ENCODE measurements at regions not wholly inside any gene's neighbourhood (a gene's known extent, or its start where the extent isn't known, plus 50 kb on each side); places are given as distances from the start of the nearest gene placed in this dataset.

DNA sequence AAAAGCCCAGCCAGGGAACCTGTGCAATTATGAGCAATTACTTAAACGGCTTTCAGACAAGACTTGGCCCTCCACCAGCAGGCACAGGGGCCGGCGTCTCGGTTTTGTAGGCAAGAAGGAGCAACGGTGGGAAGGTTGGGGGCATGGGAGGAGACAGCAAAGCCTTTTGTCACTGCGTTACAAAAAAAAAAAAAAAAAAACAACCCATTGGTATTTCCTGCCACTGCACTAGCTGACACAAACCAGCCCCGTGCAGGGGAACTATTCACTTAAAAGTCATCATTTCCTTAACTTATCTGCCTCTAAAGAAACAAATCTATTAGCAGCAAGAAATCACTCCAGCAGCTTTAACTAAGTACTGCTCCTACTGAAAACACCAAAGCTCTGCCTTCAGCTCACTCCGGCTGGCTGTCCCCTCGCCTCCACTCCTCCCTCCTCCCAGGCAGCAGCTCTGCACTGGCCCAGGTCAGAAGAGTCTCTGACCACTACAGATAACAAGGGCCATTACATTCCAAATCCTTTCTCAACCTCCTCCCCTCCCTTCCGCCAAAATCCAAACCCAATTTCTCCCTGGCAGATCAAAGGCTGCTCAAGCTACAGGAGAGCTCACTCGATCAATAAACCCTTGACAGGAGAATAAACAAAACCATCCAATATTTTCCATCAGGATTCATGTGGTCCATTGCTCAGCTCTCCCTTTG, 105.2 kb upstream of the CDKN3 start:
- Histone ChIP-seq H3K27ac (no peak overlapping the region), H3K4me3 (no peak overlapping the region), H3K9me3 (no peaks in the 10 kb centered on the region), H3K36me3 (no peaks in the 10 kb centered on the region), H3K27me3 (no peaks in the 10 kb centered on the region), H3K4me1 (no peaks in the 10 kb centered on the region)
- intact Hi-C loops (cut with DNase I; ENCODE audit: low total_unique reads): no loop called here
- DNase-seq (ENCODE audit: low spot score in 2 of 2): no peak
- TF ChIP-seq POLR2AphosphoS5 (IDR thresholded peaks at IDR 0.05): no peak
- TF ChIP-seq, protein P1, sequence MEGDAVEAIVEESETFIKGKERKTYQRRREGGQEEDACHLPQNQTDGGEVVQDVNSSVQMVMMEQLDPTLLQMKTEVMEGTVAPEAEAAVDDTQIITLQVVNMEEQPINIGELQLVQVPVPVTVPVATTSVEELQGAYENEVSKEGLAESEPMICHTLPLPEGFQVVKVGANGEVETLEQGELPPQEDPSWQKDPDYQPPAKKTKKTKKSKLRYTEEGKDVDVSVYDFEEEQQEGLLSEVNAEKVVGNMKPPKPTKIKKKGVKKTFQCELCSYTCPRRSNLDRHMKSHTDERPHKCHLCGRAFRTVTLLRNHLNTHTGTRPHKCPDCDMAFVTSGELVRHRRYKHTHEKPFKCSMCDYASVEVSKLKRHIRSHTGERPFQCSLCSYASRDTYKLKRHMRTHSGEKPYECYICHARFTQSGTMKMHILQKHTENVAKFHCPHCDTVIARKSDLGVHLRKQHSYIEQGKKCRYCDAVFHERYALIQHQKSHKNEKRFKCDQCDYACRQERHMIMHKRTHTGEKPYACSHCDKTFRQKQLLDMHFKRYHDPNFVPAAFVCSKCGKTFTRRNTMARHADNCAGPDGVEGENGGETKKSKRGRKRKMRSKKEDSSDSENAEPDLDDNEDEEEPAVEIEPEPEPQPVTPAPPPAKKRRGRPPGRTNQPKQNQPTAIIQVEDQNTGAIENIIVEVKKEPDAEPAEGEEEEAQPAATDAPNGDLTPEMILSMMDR (IDR thresholded peaks at IDR 0.05): no peak
- TF ChIP-seq POLR2A (IDR thresholded peaks at IDR 0.05): no peak

DNA sequence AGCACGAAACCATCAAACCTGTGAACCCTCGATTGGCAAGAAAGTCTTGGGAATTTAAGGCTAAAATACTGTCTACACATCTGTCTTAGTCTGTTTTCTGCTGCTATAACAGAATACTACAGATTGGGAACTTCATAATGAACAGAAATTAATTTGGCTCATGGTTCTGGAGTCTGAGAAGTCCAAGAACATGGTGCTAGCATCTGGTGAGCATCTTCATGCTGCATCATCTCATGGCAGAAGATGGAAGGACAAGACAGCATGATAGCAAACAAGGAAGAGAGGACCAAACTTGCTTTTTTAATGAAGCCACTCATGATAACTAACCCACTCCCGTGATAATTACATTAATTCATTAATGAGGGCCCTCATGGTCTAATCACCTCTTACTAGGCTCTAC, 102.0 kb upstream of the CDKN3 start:
- Histone ChIP-seq H3K4me3 (no peak overlapping the region), H3K9me3 (no peaks in the 10 kb centered on the region), H3K4me1 (no peaks in the 10 kb centered on the region), H3K27ac (no peak overlapping the region), H3K27me3 (no peaks in the 10 kb centered on the region), H3K36me3 (no peaks in the 10 kb centered on the region)
- intact Hi-C loops (cut with DNase I; ENCODE audit: low total_unique reads): no loop called here
- no peak for DNase-seq (ENCODE audit: low spot score in 2 of 2)
- no peak for TF ChIP-seq POLR2AphosphoS5 (IDR thresholded peaks at IDR 0.05)

DNA sequence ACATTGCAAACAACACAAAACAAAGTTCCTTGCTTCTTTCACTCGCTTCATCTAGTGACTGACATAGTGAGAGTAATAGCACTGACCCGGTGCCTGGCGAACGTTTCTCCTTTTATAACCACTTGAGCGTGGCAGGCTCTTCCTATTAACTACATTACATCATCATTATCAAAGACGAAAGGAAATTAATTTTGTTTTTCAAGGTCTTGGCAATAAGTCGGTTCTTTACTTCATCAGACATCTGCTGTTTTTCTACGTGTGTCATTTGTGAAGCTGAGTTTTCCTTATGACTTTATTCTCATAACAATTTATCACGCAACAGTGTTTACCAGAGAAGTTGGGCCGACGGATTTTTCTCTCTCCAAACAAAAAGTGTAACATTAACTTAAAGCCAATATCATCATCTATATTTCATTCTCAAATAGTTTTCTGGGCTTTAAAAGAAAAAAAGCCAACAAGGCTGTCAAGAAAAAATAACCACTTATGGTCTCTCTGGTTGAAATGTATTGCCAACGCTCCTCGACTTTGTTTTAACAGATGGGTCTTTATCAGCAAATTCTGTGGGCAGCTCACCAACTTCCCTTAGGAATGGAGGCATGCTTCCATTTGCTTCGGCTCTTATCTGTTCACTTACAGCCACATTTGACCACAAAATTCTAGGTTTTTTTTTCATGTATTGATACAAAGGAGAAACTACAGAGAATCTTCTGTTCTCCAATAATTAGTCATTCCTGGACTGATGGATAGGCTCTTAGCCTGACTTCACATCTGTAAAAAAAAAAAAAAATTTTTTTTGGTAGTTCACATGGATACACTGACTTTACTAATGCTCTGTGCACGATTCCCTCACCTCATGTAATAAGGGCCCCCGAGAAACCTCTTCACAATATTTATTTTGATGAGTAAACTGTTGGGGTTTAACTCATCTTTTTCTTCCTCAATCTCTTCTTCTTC, 97.1 kb upstream of the CDKN3 start:
- Histone ChIP-seq H3K4me1 (no peaks in the 10 kb centered on the region), H3K4me3 (no peak overlapping the region), H3K27ac (no peak overlapping the region), H3K9me3 (no peaks in the 10 kb centered on the region), H3K36me3 (no peaks in the 10 kb centered on the region), H3K27me3 (no peaks in the 10 kb centered on the region)
- DNase-seq (ENCODE audit: low spot score in 2 of 2): no peak
- intact Hi-C loops (cut with DNase I; ENCODE audit: low total_unique reads): no loop called here
- TF ChIP-seq, protein P1 (IDR thresholded peaks at IDR 0.05): no peak
- TF ChIP-seq POLR2A (IDR thresholded peaks at IDR 0.05): no peak

- Histone ChIP-seq H3K27me3 (no peaks in the 10 kb centered on the region), H3K27ac (no peak overlapping the region), H3K4me3 (no peak overlapping the region), H3K36me3 (no peaks in the 10 kb centered on the region), H3K9me3 (no peaks in the 10 kb centered on the region), H3K4me1 (no peaks in the 10 kb centered on the region)
- DNase-seq (ENCODE audit: low spot score in 2 of 2): no peak
- TF ChIP-seq POLR2AphosphoS5 (IDR thresholded peaks at IDR 0.05): no peak
- TF ChIP-seq, protein P1 (IDR thresholded peaks at IDR 0.05): no peak
- TF ChIP-seq POLR2A (IDR thresholded peaks at IDR 0.05): no peak
- intact Hi-C loops (cut with DNase I; ENCODE audit: low total_unique reads): no loop called here
These were observed 95.9 kb upstream of the CDKN3 start for GRCh38 chr14:54300881-54301280.

GRCh38 chr14:54301359-54301758, 95.4 kb upstream of the CDKN3 start:
- no peak for DNase-seq (ENCODE audit: low spot score in 2 of 2)

More at GRCh38 chr14:54301359-54301758, 95.4 kb upstream of the CDKN3 start:
- intact Hi-C loops (cut with DNase I; ENCODE audit: low total_unique reads): no loop called here
- Histone ChIP-seq H3K9me3 (no peaks in the 10 kb centered on the region), H3K4me1 (no peaks in the 10 kb centered on the region), H3K4me3 (no peak overlapping the region), H3K27ac (no peak overlapping the region), H3K27me3 (no peaks in the 10 kb centered on the region), H3K36me3 (no peaks in the 10 kb centered on the region)
- no peak for TF ChIP-seq POLR2AphosphoS5 (IDR thresholded peaks at IDR 0.05)
- TF ChIP-seq, protein P1 (IDR thresholded peaks at IDR 0.05): no peak
- TF ChIP-seq POLR2A (IDR thresholded peaks at IDR 0.05): no peak
